Tibial nerve (tissue), 4 donors: ENCODE measurements at regions not wholly inside any gene's neighbourhood (a gene's known extent, or its start where the extent isn't known, plus 50 kb on each side); places are given as distances from the start of the nearest gene placed in this dataset.

Source experiments
- EP300 ChIP-seq, 2 donors: sonication (generic); formaldehyde crosslinking; IDR thresholded peaks; one replicate each; pipeline ENCODE4 v1.6.1; 2017; ENCODE audit warnings: antibody characterized with exemption in 2 of 2, mild to moderate bottlenecking in 1 of 2
- POLR2A ChIP-seq, 2 donors: fragments of 450-650 bp; IDR thresholded peaks; one replicate each; pipeline ENCODE4 v1.6.1; 2017; ENCODE audit warnings: antibody characterized with exemption in 2 of 2, mild to moderate bottlenecking in 2 of 2, moderate library complexity in 2 of 2
- TF ChIP-seq, protein P1 (sequence below), 5 experiments: fragments of 200-600 bp in 3 of 5; fragments of 450-650 bp in 2 of 5; sonication (generic) in 3 of 5; IDR thresholded peaks; one replicate each; pipeline ENCODE4 v1.5.1; 2016 to 2019; ENCODE audit warnings: antibody characterized with exemption in 5 of 5, mild to moderate bottlenecking in 3 of 5, moderate library complexity in 2 of 5

DNA sequence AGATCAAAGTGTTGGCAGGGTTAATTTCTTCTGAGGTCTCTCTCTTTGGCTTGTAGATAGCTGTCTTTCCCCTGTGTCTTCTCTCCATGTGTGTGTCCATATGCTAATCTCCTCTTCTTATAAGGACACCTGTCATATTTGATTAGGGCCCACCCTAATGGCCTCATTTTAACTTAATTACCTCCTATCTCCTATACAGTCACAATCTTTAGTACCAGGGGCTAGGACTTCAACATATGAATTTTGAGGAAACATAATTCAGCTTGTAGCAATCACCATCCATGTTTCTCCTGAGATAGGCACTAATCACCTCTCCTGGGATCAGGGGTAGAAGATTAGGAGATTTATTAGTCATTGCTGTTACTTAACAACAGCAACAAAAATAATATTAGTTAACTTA, 196.1 kb upstream of the RXFP2 start:
- TF ChIP-seq, protein P1, sequence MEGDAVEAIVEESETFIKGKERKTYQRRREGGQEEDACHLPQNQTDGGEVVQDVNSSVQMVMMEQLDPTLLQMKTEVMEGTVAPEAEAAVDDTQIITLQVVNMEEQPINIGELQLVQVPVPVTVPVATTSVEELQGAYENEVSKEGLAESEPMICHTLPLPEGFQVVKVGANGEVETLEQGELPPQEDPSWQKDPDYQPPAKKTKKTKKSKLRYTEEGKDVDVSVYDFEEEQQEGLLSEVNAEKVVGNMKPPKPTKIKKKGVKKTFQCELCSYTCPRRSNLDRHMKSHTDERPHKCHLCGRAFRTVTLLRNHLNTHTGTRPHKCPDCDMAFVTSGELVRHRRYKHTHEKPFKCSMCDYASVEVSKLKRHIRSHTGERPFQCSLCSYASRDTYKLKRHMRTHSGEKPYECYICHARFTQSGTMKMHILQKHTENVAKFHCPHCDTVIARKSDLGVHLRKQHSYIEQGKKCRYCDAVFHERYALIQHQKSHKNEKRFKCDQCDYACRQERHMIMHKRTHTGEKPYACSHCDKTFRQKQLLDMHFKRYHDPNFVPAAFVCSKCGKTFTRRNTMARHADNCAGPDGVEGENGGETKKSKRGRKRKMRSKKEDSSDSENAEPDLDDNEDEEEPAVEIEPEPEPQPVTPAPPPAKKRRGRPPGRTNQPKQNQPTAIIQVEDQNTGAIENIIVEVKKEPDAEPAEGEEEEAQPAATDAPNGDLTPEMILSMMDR (IDR thresholded peaks at IDR 0.05), result no peak
- TF ChIP-seq POLR2A (IDR thresholded peaks at IDR 0.05) (no peak), EP300 (IDR thresholded peaks at IDR 0.05) (no peak)
